GM12878 (cell line): ENCODE measurements at regions not wholly inside any gene's neighbourhood (a gene's known extent, or its start where the extent isn't known, plus 50 kb on each side); places are given as distances from the start of the nearest gene placed in this dataset.

Source experiments
- ATAC-seq: fragments of 200-7000 bp; cut with Tn5 transposase; 3 replicates; pipeline ENCODE4 v1.9.1; 2020; ENCODE audit warnings: mild to moderate bottlenecking, moderate library complexity
- BruUV-seq: library from RNA; stranded (reverse); fragments of 400-500 nt; replicated peaks from 2 replicates; lab custom pipeline; 2021; lab: Mats Ljungman, UMichigan
- CTCF ChIA-PET: fragments of 300-600 bp; sonication (Branson Sonifier 250); formaldehyde crosslinking; extraction: SDS; loops from one replicate; lab custom pipeline; 2021; ENCODE audit warnings: inconsistent platforms; lab: Yijun Ruan, JAX
- POLR2A ChIA-PET: fragments of 350-600 bp; formaldehyde crosslinking; extraction: SDS; loops from one replicate; lab custom pipeline; 2021; ENCODE audit warnings: inconsistent platforms; lab: Charles Lee
- RAD21 ChIA-PET: fragments of 300-600 bp; sonication (Branson Sonifier 250); formaldehyde crosslinking; loops from one replicate; lab custom pipeline; 2023; ENCODE audit warnings: antibody characterized with exemption; ENCODE audit not compliant: unreplicated experiment; lab: Charles Lee
- SMC1A ChIA-PET: fragments of 300-600 bp; sonication (Branson Sonifier 250); formaldehyde crosslinking; loops from one replicate; lab custom pipeline; 2023; ENCODE audit not compliant: unreplicated experiment, uncharacterized antibody; lab: Charles Lee
- DNase-seq: peaks from one replicate; pipeline ENCODE4 v3.0.0-alpha.2; 2011; ENCODE audit warnings: low read depth, low spot score
- FAIRE-seq: peaks from 3 replicates; lab custom pipeline; 2011; peaks lifted over from hg19 to GRCh38; lab: Jason Lieb, UNC
- H2AFZ ChIP-seq: 2 replicates; pipeline ENCODE4 v1.6.0; 2011; ENCODE audit warnings: low read depth, low read length, control low read depth; ENCODE audit not compliant: control insufficient read depth
- H3K27ac ChIP-seq: 2 replicates; pipeline ENCODE4 v1.5.1; 2011; ENCODE audit warnings: control low read depth; ENCODE audit not compliant: control insufficient read depth, insufficient read depth
- H3K27me3 ChIP-seq, 2 experiments: replicated peaks in 1 of 2; 2 replicates each; pipeline versions ENCODE4 v1.6.0 to v1.6.1; 2011; ENCODE audit warnings: low read length in 1 of 2; ENCODE audit not compliant: control insufficient read depth in 2 of 2, insufficient read depth in 2 of 2
- H3K36me3 ChIP-seq, 2 experiments: 2 replicates each; pipeline ENCODE4 v1.5.1; 2011; ENCODE audit warnings: low read length in 1 of 2; ENCODE audit not compliant: control insufficient read depth in 2 of 2, insufficient read depth in 2 of 2
- H3K4me1 ChIP-seq: 2 replicates; pipeline ENCODE4 v1.6.1; 2011; ENCODE audit warnings: mild to moderate bottlenecking, low read length, moderate library complexity, mixed read lengths; ENCODE audit not compliant: control insufficient read depth, insufficient read depth
- H3K4me2 ChIP-seq: 2 replicates; pipeline ENCODE4 v1.6.0; 2011; ENCODE audit warnings: control low read depth; ENCODE audit not compliant: control insufficient read depth, insufficient read depth
- H3K4me3 ChIP-seq: fragments of 200-600 bp; sonication (generic); 2 replicates; pipeline ENCODE4 v1.5.1; 2016
- H3K79me2 ChIP-seq: 2 replicates; pipeline ENCODE4 v1.6.0; 2011; ENCODE audit warnings: low read length; ENCODE audit not compliant: control insufficient read depth, insufficient read depth
- H3K9ac ChIP-seq: 2 replicates; pipeline ENCODE4 v1.8.0; 2011; ENCODE audit warnings: low read length, control low read depth, mixed read lengths; ENCODE audit not compliant: control insufficient read depth, insufficient read depth
- H3K9me3 ChIP-seq: replicated peaks from 3 replicates; pipeline ENCODE4 v1.5.1; 2011; ENCODE audit warnings: mild to moderate bottlenecking, low read length; ENCODE audit not compliant: control insufficient read depth, insufficient read depth
- H4K20me1 ChIP-seq: 2 replicates; pipeline ENCODE4 v1.6.0; 2011; ENCODE audit not compliant: control insufficient read depth, insufficient read depth
- BRCA1 ChIP-seq: IDR thresholded peaks from 2 replicates; pipeline ENCODE4 v1.6.1; 2011; ENCODE audit warnings: low read depth, low read length, improper control_type of control experiment
- CHD4 ChIP-seq: fragments of 200-600 bp; sonication (generic); IDR thresholded peaks from 2 replicates; pipeline ENCODE4 v1.6.1; 2016; ENCODE audit warnings: mild to moderate bottlenecking
- PAX5 ChIP-seq: IDR thresholded peaks from 2 replicates; pipeline ENCODE4 v1.6.1; 2011; ENCODE audit warnings: low read depth, low read length, borderline replicate concordance
- YY1 ChIP-seq: IDR thresholded peaks from 2 replicates; pipeline ENCODE4 v1.6.1; 2011; ENCODE audit warnings: low read depth, mild to moderate bottlenecking, low read length
- WGBS: methylation state at CpG from one replicate; pipeline ENCODE4 v1.1.6; 2016; ENCODE audit warnings: low lambda C conversion rate; ENCODE audit not compliant: insufficient replicate concordance, insufficient coverage; ENCODE audit errors: missing lambda C conversion rate; 5-methylcytosine and 5-hydroxymethylcytosine counted together
- in situ Hi-C: fragments of 300-500 bp; cut with MboI; formaldehyde crosslinking; loops from 9 replicates; pipeline ENCODE4 v1.14.3; 2018; ENCODE audit warnings: mixed read lengths
- intact Hi-C: fragments of 100-400 bp; cut with micrococcal nuclease; formaldehyde crosslinking; loops from one replicate; pipeline ENCODE4 v1.14.2; 2022; ENCODE audit not compliant: unreplicated experiment
- TF ChIP-seq, protein P1 (sequence below): fragments of 450-650 bp; IDR thresholded peaks from 2 replicates; pipeline ENCODE4 v1.6.1; 2016; ENCODE audit warnings: mild to moderate bottlenecking, moderate library complexity, borderline replicate concordance

DNA sequence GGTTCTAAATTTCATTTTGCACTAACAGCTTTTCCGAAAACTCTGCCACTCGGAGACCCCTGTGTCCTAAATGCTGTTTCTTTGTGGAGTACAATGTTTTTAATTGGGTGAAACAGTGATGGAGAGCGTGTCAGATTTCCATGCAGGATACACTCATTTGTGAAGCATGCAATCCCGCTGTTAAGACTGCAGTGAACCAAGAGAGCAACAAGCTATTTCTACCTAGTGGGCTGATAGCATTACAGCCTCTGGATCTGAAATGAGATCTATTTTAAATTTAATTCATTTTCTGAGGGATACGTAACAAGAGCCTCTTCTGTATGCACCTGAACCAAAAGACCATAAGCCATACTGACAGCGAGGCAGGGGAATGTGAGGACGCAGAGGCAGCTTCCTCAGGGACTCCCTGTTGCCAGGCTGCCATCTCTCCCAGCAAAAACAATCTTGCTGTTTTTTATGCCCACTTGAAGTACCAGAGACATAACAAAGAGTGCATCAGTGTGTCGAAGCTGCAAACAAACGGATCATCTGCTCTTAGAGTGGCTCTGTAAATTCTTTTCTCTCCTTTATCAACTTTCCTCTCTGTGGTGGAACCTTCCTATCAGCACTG, 199.9 kb upstream of the COX10 start:
- SMC1A ChIA-PET: no interaction called here
- CTCF ChIA-PET: no interaction called here
- intact Hi-C loops: no loop called here

More for the DNA sequence above, 199.9 kb upstream of the COX10 start:
- Histone ChIP-seq H3K79me2 (no peaks in the 10 kb centered on the region), H3K4me3 (no peak overlapping the region), H3K27me3 (no peaks in the 10 kb centered on the region), H3K4me2 (no peak overlapping the region), H4K20me1 (no peaks in the 10 kb centered on the region), H3K36me3 (no peaks in the 10 kb centered on the region), H3K4me1 (no peaks in the 10 kb centered on the region), H2AFZ (no peak overlapping the region), H3K9ac (no peak overlapping the region), H3K9me3 (no peaks in the 10 kb centered on the region), H3K27ac (no peak overlapping the region)
- RAD21 ChIA-PET: interaction anchor here (0.6 kb wide), 1 partner anchor 719 kb away, joined by 3 read pairs; no protein-coding TSS in a partner anchor
- BruUV-seq: no TSS peak
- in situ Hi-C loops: loop anchor here (5.0 kb wide), 1 partner anchor 48 kb away; no protein-coding TSS in a partner anchor
- DNase-seq (no peak), ATAC-seq (no peak), FAIRE-seq (no peak)
- POLR2A ChIA-PET: no interaction called here
- TF ChIP-seq PAX5 (no peak), CHD4 (no peak), YY1 (no peak), BRCA1 (no peak)
- TF ChIP-seq, protein P1, sequence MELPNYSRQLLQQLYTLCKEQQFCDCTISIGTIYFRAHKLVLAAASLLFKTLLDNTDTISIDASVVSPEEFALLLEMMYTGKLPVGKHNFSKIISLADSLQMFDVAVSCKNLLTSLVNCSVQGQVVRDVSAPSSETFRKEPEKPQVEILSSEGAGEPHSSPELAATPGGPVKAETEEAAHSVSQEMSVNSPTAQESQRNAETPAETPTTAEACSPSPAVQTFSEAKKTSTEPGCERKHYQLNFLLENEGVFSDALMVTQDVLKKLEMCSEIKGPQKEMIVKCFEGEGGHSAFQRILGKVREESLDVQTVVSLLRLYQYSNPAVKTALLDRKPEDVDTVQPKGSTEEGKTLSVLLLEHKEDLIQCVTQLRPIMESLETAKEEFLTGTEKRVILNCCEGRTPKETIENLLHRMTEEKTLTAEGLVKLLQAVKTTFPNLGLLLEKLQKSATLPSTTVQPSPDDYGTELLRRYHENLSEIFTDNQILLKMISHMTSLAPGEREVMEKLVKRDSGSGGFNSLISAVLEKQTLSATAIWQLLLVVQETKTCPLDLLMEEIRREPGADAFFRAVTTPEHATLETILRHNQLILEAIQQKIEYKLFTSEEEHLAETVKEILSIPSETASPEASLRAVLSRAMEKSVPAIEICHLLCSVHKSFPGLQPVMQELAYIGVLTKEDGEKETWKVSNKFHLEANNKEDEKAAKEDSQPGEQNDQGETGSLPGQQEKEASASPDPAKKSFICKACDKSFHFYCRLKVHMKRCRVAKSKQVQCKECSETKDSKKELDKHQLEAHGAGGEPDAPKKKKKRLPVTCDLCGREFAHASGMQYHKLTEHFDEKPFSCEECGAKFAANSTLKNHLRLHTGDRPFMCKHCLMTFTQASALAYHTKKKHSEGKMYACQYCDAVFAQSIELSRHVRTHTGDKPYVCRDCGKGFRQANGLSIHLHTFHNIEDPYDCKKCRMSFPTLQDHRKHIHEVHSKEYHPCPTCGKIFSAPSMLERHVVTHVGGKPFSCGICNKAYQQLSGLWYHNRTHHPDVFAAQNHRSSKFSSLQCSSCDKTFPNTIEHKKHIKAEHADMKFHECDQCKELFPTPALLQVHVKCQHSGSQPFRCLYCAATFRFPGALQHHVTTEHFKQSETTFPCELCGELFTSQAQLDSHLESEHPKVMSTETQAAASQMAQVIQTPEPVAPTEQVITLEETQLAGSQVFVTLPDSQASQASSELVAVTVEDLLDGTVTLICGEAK: no peak
- 32% methylated on average over 9 of the region's 9 CpGs for WGBS
